A549 (cell line): ENCODE measurements at regions not wholly inside any gene's neighbourhood (a gene's known extent, or its start where the extent isn't known, plus 50 kb on each side); places are given as distances from the start of the nearest gene placed in this dataset.

Source experiments
- ATAC-seq, 2 experiments: fragments of 200-7000 bp in 1 of 2; fragments of >200 bp in 1 of 2; cut with Nextera tagmentation in 1 of 2; cut with Tn5 transposase in 1 of 2; 3 replicates each; pipeline versions ENCODE4 v1.8.0 to v1.9.1; 2018 to 2020; ENCODE audit warnings: mild to moderate bottlenecking in 1 of 2, moderate library complexity in 1 of 2
- CTCF ChIA-PET: fragments of 300-600 bp; sonication (Branson Sonifier 250); formaldehyde crosslinking; extraction: SDS; loops from one replicate; lab custom pipeline; 2021; ENCODE audit warnings: antibody characterized with exemption, inconsistent platforms; lab: Yijun Ruan, JAX
- POLR2A ChIA-PET: fragments of 350-600 bp; formaldehyde crosslinking; extraction: SDS; loops from one replicate; lab custom pipeline; 2021; ENCODE audit warnings: antibody characterized with exemption, inconsistent platforms; lab: Yijun Ruan, JAX
- DNase-seq, 2 experiments: peaks; one replicate each; pipeline versions ENCODE4 v3.0.0 to v3.0.0-alpha.2; 2011 to 2016; ENCODE audit warnings: low read depth in 1 of 2, low spot score in 1 of 2
- FAIRE-seq: peaks from 2 replicates; lab custom pipeline; 2011; peaks lifted over from hg19 to GRCh38; lab: Jason Lieb, UNC
- H3K27ac ChIP-seq, 2 experiments: fragments of >200 bp; sonication (Bioruptor Twin); formaldehyde crosslinking; 3 replicates each; pipeline ENCODE4 v1.5.1; 2016 to 2017
- H3K4me1 ChIP-seq: fragments of >200 bp; sonication (Bioruptor Twin); formaldehyde crosslinking; 3 replicates; pipeline ENCODE4 v1.6.1; 2016
- H3K4me2 ChIP-seq: fragments of >200 bp; sonication (Bioruptor Twin); formaldehyde crosslinking; 3 replicates; pipeline ENCODE4 v1.6.1; 2016
- H3K4me3 ChIP-seq: fragments of >200 bp; sonication (Bioruptor Twin); formaldehyde crosslinking; 3 replicates; pipeline ENCODE4 v1.5.1; 2016
- H3K9me3 ChIP-seq: fragments of >200 bp; sonication (Bioruptor Twin); formaldehyde crosslinking; 3 replicates; pipeline ENCODE4 v1.6.1; 2016
- BHLHE40 ChIP-seq: IDR thresholded peaks from 2 replicates; pipeline ENCODE4 v1.6.1; 2012; ENCODE audit warnings: low read depth, low read length, inconsistent platforms
- CBX8 ChIP-seq: fragments of 200-600 bp; sonication (generic); IDR thresholded peaks from 2 replicates; pipeline ENCODE4 v1.6.1; 2016
- CEBPB ChIP-seq, 2 experiments: fragments of >200 bp in 1 of 2; sonication (Bioruptor Twin) in 1 of 2; formaldehyde crosslinking in 1 of 2; IDR thresholded peaks; 2 replicates each; pipeline ENCODE4 v1.6.1; 2012 to 2016
- CHD2 ChIP-seq: fragments of 150-350 bp; IDR thresholded peaks from 2 replicates; pipeline ENCODE4 v1.6.1; 2014; ENCODE audit warnings: low read length; ENCODE audit not compliant: partially characterized antibody
- CHD4 ChIP-seq: fragments of 200-600 bp; sonication (generic); IDR thresholded peaks from 2 replicates; pipeline ENCODE4 v1.6.1; 2016; ENCODE audit warnings: antibody characterized with exemption, mild to moderate bottlenecking, borderline replicate concordance
- E2F6 ChIP-seq: IDR thresholded peaks from 2 replicates; pipeline ENCODE4 v1.6.1; 2012; ENCODE audit warnings: low read depth, borderline replicate concordance
- EHF ChIP-seq: fragments of 250-450 bp; sonication (Bioruptor Pico); IDR thresholded peaks from 2 replicates; pipeline ENCODE4 v1.5.0; 2020; ENCODE audit warnings: mild to moderate bottlenecking
- EP300 ChIP-seq, 2 experiments: fragments of >200 bp; sonication (Bioruptor Twin); formaldehyde crosslinking; IDR thresholded peaks; 2 replicates in 1 of 2; 3 replicates in 1 of 2; pipeline ENCODE4 v1.6.1; 2016 to 2017
- ESRRA ChIP-seq: fragments of 150-350 bp; IDR thresholded peaks from 2 replicates; pipeline ENCODE4 v1.6.1; 2014; ENCODE audit warnings: mild to moderate bottlenecking, low read length, borderline replicate concordance
- GATA3 ChIP-seq: IDR thresholded peaks from 2 replicates; pipeline ENCODE4 v1.6.1; 2012; ENCODE audit warnings: borderline replicate concordance
- HDAC2 ChIP-seq: fragments of 200-600 bp; sonication (generic); IDR thresholded peaks from 2 replicates; pipeline ENCODE4 v1.6.1; 2016
- HES2 ChIP-seq: fragments of >200 bp; sonication (Bioruptor Twin); formaldehyde crosslinking; IDR thresholded peaks from 2 replicates; pipeline ENCODE4 v1.6.1; 2016
- HMGXB4 ChIP-seq: fragments of 250-450 bp; sonication (Bioruptor Pico); IDR thresholded peaks from 2 replicates; pipeline ENCODE4 v1.5.0; 2021; ENCODE audit warnings: mild to moderate bottlenecking, moderate library complexity, borderline replicate concordance
- HOXB13 ChIP-seq: fragments of 250-450 bp; sonication (Bioruptor Pico); IDR thresholded peaks from 2 replicates; pipeline ENCODE4 v1.5.0; 2020; ENCODE audit warnings: low read depth, mild to moderate bottlenecking, moderate library complexity
- JUNB ChIP-seq: fragments of >200 bp; sonication (Bioruptor Twin); formaldehyde crosslinking; IDR thresholded peaks from 2 replicates; pipeline ENCODE4 v1.6.1; 2016
- KDM1A ChIP-seq: fragments of 200-600 bp; sonication (generic); IDR thresholded peaks from 2 replicates; pipeline ENCODE4 v1.6.1; 2016; ENCODE audit warnings: low read depth, mild to moderate bottlenecking
- MAFK ChIP-seq: fragments of 450-650 bp; IDR thresholded peaks from 2 replicates; pipeline ENCODE4 v1.6.1; 2014; ENCODE audit not compliant: partially characterized antibody
- RCOR1 ChIP-seq: fragments of 150-350 bp; IDR thresholded peaks from 2 replicates; pipeline ENCODE4 v1.6.1; 2014; ENCODE audit warnings: antibody characterized with exemption, low read length, low read depth
- RFX5 ChIP-seq: fragments of 450-650 bp; IDR thresholded peaks from 2 replicates; pipeline ENCODE4 v1.7.1; 2014; ENCODE audit warnings: antibody characterized with exemption, mild to moderate bottlenecking, moderate library complexity
- SREBF2 ChIP-seq: fragments of 450-650 bp; IDR thresholded peaks from 2 replicates; pipeline ENCODE4 v1.6.1; 2014; ENCODE audit warnings: mild to moderate bottlenecking, moderate library complexity
- ZFP36 ChIP-seq: fragments of 450-650 bp; IDR thresholded peaks from 2 replicates; pipeline ENCODE4 v1.6.1; 2014; ENCODE audit warnings: borderline replicate concordance; ENCODE audit not compliant: partially characterized antibody
- ZSCAN20 ChIP-seq: fragments of 250-450 bp; sonication (Bioruptor Pico); IDR thresholded peaks from 2 replicates; pipeline ENCODE4 v1.8.0; 2022; ENCODE audit warnings: mild to moderate bottlenecking, moderate library complexity
- WGBS: methylation state at CpG from one replicate; pipeline ENCODE4 v1.1.6; 2017; ENCODE audit errors: missing lambda C conversion rate; 5-methylcytosine and 5-hydroxymethylcytosine counted together

- no peak for FAIRE-seq
These were observed 372.8 kb downstream of the NPHP4 start for GRCh38 chr1:5619469-5619868.

GRCh38 chr1:5617546-5617945, 374.7 kb downstream of the NPHP4 start:
- Histone ChIP-seq H3K4me2 (no peak overlapping the region), H3K4me3 (no peak overlapping the region), H3K4me1 (no peaks in the 10 kb centered on the region), H3K9me3 (no peaks in the 10 kb centered on the region), H3K27ac (no peak overlapping the region)
- no peak for TF ChIP-seq HOXB13 (CRISPR knock-in tag)
- no peak for TF ChIP-seq SREBF2
- no peak for TF ChIP-seq JUNB
- no peak for TF ChIP-seq HDAC2
- TF ChIP-seq CBX8: no peak
- TF ChIP-seq BHLHE40: no peak
- no peak for TF ChIP-seq CHD4
- no peak for TF ChIP-seq RCOR1
- TF ChIP-seq KDM1A: no peak
- ATAC-seq: no peak
- 60% methylated on average over 10 of the region's 15 CpGs for WGBS
- DNase-seq: no peak
- ChIA-PET POLR2A (interaction anchor here (0.6 kb wide), 1 partner anchor 18 kb away, joined by 3 read pairs; no protein-coding TSS in a partner anchor), CTCF (no interaction called here)
- no peak for FAIRE-seq

More at GRCh38 chr1:5619469-5619868, 372.8 kb downstream of the NPHP4 start:
- TF ChIP-seq MAFK (no peak), ZSCAN20 (no peak), CHD2 (no peak), HES2 (no peak), EHF (CRISPR knock-in tag) (no peak)
- Histone ChIP-seq H3K9me3 (no peaks in the 10 kb centered on the region), H3K4me1 (no peaks in the 10 kb centered on the region), H3K4me2 (no peak overlapping the region), H3K4me3 (no peak overlapping the region), H3K27ac (no peak overlapping the region)
- ChIA-PET CTCF (no interaction called here), POLR2A (no interaction called here)
- ATAC-seq: no peak
- WGBS: 0% methylated on average over 1 of the region's 1 CpG
- no peak for DNase-seq

- no peak for ATAC-seq
- POLR2A ChIA-PET: no interaction called here
- Histone ChIP-seq H3K4me1 (no peaks in the 10 kb centered on the region), H3K9me3 (no peaks in the 10 kb centered on the region), H3K27ac (no peak overlapping the region), H3K4me3 (no peak overlapping the region), H3K4me2 (no peak overlapping the region)
- TF ChIP-seq EP300 (IDR thresholded peaks at IDR 0.05): no peak
- no peak for TF ChIP-seq ESRRA
- TF ChIP-seq KDM1A: no peak
- no peak for TF ChIP-seq GATA3
- TF ChIP-seq RFX5: no peak
- TF ChIP-seq HMGXB4 (CRISPR knock-in tag): no peak
- no peak for TF ChIP-seq ZFP36
- TF ChIP-seq SREBF2: no peak
- no peak for TF ChIP-seq E2F6
- no peak for TF ChIP-seq CEBPB (IDR thresholded peaks at IDR 0.05)
- 25% methylated on average over 6 of the region's 6 CpGs for WGBS
- no peak for FAIRE-seq
- DNase-seq: no peak
- CTCF ChIA-PET: no interaction called here
These were observed 375.1 kb downstream of the NPHP4 start for GRCh38 chr1:5617179-5617520.
